GM18505 (cell line): ENCODE measurements at regions not wholly inside any gene's neighbourhood (a gene's known extent, or its start where the extent isn't known, plus 50 kb on each side); places are given as distances from the start of the nearest gene placed in this dataset.
"Not testable (repeated sequence)": the region's sequence is repeated elsewhere in the genome, so short reads cannot be mapped to it uniquely, and the experiment has no call there.

Source experiments
- ATAC-seq: cut with Tn5 transposase; IDR thresholded peaks from one replicate; pipeline ENCODE4 v1.9.1; 2021; ENCODE audit not compliant: unreplicated experiment
- POLR2A ChIP-seq: IDR thresholded peaks from 4 replicates; pipeline ENCODE4 v1.6.1; 2011; ENCODE audit warnings: borderline replicate concordance; ENCODE audit not compliant: insufficient read depth, insufficient read length; ENCODE audit errors: extremely low read depth

DNA sequence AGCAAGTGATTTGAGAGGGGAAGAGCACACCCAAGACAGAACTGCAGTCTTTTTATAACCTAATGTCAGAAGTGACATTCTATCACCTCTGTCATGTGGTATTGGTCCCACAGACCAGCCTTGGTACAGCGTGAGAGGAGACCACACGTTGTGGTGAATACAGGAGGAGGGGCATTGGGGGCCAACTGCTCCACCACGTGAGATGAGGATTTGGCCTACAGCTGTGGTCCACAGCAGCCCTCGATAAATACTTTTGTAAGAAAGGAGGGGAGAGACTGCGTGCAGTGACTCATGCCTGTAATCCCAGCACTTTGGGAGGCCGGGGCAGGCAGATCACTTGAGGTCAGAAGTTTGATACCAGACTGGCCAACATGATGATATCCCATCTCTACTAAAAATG is 243.1 kb downstream of the FGFR2 start:
- no peak for TF ChIP-seq POLR2A
- ATAC-seq = no peak

DNA sequence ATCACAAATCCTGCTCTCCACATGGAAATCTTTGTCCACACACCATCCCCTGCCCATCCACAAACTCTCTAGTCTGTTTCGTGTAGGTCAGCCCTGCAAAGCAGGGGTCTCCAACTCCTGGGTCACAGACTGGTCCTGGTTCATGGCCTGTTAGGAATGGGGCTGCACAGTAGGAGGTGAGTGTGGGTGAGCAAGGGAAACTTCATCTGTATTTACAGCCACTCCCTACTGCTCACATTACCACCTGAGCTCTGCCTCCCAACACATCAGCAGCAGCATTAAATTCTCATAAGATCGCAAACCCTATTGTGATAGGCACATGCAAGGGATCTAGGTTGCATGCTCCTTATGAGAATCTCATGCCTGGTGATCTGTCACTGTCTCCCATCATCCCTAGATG is 242.1 kb downstream of the FGFR2 start:
- TF ChIP-seq POLR2A = no peak
- ATAC-seq = no peak

DNA sequence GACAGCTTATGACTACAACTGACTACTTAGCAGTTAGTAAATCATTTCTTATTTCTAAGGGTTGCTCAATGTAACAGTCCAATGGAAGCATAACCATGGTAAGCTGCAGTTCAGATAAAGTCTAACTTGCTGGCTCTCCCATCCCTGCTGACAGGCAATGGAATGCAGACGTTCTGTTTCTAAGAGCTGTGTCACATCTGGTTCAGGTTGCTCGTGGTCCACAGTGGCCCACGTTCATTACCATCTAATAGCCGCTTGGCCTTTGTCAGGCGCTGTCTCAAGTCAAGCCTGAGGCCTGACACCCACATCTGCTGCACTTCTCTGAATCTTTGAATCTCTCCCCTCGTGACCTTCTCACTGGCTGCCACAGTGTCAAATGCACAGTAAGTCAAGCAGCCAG is 240.8 kb downstream of the FGFR2 start:
- TF ChIP-seq POLR2A = no peak
- no peak for ATAC-seq

DNA sequence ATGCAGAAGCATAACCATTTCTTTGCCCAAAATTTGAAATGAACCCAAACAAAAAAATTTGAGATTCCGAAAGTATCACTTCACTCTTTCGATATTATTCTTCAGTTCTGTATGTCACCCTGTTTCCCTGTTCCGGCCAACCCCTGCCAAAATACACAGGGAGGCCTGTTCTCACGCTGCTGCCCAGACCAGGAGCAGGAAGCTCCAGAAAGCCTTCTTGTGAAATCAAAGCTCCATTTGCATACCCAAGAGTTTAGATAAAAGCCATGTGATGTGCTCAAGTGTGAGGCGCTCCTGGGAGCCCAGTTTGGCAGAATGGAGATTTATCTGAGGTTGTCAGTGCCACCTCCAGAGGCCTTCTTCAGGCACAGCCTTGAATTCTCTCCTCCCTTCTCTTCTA is 236.2 kb downstream of the FGFR2 start:
- no peak for ATAC-seq
- no peak for TF ChIP-seq POLR2A

DNA sequence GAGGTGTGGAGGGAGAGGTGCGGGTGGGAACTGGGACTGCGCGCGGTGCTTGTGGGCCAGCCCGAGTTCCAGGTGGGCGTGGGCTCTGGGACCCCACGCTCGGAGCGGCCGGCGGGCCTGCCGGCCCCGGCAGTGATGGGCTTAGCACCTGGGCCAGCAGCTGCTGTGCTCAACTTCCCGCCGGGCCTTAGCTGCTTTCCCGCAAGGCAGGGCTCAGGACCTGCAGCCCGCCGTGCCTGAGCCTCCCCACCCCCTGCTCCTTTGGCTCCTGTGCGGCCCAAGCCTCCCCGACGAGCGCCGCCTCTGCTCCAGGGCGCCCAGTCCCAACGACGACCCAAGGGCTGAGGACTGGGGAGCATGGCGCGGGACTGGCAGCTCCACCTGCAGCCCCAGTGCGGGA is 232.7 kb downstream of the FGFR2 start:
- no peak for TF ChIP-seq POLR2A
- no peak for ATAC-seq

DNA sequence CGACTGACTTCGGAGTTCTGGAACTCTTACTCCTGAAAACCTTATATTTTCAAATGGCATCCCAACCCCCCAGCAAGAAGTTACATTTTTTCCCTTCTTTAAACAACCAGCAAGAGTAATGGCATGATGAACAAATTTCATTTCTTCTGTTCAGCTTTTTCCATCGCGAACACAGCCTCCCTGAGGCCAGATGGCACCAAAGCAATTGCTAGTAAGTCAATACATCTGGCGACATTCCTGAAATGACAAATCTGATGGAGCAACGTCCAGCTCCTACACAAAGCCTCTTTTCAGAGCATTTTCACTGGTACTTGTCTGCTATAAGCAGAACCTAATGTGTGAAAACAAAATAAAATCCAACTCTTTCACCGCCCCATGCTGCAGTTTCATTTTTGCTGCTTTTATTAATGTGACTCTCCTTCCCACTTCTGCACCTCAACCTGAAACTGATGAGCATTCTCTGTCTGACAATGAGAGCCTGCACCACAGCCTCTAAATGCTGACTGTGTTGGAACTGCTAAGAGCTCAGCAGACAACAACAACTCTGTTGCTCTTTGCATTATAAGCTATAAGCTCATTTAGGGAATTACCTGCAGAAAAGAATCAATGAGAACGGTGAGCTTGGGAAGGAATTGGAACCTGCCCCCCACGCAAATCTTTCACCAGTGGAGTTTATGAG is 229.8 kb downstream of the FGFR2 start:
- no peak for TF ChIP-seq POLR2A

DNA sequence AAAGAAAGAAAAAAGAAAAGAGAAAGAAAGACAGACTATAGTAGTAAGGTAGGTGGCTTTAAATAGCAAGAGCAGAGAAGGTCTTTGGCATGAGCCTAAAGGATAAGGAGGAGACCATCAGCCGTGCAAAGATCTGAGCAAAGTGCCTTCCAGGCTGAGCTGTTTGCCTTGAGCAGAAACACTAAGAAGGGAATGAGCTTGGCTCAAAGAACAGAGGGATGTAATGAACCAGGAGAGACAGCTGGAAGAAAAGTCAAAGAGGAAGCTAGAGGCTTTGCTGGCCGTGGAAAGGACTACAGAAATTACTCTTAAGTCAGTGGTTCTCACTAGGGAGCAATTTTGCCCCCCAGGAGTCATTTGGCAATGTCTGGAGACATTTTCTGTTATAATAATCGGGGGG is 228.6 kb downstream of the FGFR2 start:
- no peak for ATAC-seq
- TF ChIP-seq POLR2A = no peak

More for the DNA sequence above, 229.8 kb downstream of the FGFR2 start:
- no peak for ATAC-seq

DNA sequence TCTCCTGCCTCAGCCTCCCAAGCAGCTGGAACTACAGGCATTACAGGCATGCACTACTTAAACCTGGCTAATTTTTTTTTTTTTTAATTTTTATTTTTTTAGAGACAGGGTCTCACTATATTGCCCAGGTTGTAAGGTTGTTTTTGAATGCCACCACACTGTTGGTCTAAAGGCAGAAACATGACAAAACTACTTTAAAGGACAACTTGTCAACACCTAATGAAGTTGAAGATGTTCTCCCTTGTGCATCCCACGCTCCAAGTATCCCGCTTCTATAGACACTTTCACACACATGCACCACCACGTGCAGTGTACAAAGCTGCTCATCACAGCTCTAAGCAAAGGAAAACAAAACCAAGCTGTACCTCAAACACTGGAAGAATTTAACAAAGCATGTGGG is 226.4 kb downstream of the FGFR2 start:
- no peak for ATAC-seq
- no peak for TF ChIP-seq POLR2A

DNA sequence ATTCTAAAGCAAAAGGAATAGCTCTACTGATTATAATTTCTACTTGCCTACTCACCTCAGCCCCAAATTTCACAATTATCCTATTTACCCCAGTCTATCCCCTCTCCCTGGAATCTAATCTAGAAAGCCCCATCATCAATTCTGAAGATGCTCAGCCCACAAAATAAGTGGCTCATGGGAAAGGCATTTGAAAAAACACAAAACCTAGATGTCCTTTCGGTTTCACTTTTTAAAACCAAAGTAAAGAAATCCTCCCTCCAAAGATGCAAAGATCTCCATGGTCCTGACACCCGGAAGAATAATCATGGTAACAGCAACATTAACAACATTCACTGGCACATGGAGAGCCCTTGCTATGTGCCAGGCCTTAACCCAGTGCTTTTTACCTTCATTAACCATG is 224.8 kb downstream of the FGFR2 start:
- TF ChIP-seq POLR2A = no peak
- ATAC-seq = no peak

DNA sequence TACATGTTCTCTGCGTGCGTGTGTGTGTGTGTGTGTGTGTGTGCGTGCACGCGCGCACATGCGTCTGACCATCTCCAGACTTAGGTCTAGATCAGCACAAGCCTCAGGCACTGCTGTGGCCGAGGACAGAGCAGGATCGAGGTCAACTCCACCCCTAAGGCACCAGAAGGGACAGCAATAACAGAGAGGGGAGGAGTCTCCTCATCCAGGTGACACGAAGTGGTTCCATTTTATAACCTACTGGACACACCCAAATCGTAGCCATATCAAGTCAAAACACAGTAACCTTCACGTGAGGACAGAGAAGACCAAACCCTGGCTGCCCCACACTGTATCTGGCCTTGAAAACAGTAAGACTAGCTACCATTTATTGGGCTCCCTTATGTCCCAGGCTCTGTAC is 224.1 kb downstream of the FGFR2 start:
- TF ChIP-seq POLR2A = no peak
- no peak for ATAC-seq

DNA sequence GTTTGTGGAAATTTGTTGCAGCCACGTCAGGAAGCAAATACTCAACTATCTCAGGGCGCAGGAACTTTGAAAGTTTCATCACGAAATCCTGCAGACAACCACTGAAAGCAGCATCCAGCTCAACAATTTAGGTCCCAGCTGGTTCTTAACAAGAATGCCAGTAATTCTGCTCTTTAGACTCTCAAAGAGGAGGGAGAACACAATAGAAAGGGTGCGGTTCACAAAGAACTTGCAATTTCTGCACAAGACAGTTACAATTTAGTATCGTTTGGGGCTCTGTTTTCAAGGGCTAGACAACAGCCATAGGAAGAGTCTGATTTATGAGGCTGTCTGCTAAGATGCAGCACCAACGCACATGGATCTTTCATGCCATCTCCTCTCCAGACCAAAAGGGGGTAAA is 223.1 kb downstream of the FGFR2 start:
- no peak for ATAC-seq
- TF ChIP-seq POLR2A = no peak

DNA sequence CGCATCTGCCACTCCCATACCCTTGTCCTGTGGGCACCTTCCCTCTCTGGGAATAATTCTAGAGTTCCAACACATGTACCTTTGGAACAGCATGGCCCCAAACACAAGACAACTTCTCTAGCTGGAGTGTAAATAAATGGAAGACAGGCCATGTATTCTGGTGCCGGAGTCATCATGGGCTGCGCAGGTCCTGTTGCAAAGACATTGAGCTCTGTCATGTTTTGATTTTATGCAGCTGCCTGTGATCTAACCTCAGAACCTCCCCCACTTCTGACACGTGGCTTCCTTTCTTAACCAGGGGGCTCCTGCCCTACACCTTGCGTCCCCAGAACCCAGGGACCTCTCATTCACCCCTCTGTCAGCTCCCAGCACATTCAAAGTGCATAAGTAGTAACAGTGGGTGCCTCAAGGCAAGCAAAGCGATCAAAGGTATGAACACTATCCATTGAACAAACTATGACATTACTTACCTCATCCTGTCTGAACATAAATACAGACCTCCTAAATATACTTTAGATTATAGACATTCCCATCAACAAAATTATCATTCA is 219.9 kb downstream of the FGFR2 start:
- no peak for ATAC-seq

DNA sequence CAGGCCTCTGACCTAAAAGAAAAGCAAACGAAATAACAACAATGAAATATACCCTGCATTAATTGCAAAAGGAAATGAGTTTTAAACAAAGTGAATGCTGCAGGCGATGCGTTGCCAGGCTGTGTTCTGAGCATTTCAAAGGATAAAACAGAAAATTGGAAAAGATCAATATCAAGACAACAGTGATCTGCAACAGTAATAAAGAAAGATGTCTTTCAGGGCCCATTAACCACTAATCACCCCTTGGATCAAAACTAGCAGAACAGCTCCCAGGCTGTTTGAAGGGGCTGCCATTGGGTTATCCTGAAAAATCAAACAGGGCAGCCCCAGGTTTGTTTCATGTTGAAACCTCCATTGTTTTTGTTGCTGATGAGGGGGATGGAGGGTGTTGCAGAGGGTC is 219.2 kb downstream of the FGFR2 start:
- ATAC-seq = no peak
- TF ChIP-seq POLR2A = no peak

More for the DNA sequence above, 219.9 kb downstream of the FGFR2 start:
- no peak for TF ChIP-seq POLR2A

DNA sequence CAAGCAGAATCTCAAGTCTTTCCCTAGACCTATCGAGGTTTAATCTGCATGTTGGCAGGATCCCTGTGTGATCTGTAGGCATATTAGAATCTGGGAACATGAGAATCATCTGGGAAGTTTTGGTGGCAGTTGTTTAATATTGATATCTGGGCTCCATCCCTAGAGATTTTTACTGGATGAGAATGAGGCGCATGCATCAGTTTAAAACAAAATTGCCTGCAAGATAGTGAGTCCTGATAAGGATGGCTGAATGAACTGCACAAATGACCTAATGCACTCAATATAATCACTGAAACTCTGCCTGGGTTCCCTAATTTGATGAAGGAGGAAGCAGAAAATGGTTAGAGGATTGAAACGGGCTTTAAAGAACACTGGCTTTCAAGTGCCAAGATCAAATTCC is 218.0 kb downstream of the FGFR2 start:
- no peak for ATAC-seq
- no peak for TF ChIP-seq POLR2A

DNA sequence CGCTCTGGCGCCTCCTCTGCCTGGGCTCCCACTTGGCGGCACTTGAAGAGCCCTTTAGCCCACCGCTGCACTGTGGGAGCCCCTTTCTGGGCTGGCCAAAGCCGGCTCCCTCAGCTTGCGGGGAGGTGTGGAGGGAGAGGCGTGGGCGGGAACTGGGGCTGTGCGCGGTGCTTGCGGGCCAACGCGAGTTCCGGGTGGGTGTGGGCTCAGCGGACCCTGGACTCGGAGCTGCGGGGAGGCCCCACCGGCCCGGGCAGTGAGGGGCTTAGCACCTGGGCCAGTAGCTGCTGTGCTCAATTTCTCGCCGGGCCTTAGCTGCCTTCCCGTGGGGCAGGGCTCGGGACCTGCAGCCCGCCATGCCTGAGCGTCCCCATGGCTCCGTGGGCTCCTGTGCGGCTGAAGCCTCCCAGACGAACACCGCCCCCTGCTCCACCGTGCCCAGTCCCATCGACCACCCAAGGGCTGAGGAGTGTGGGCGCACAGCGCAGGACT is 216.2 kb downstream of the FGFR2 start:
- not testable (repeated sequence) for ATAC-seq
